HEK293 (cell line): ENCODE measurements at regions not wholly inside any gene's neighbourhood (a gene's known extent, or its start where the extent isn't known, plus 50 kb on each side); places are given as distances from the start of the nearest gene placed in this dataset.
"Not testable (repeated sequence)": the region's sequence is repeated elsewhere in the genome, so short reads cannot be mapped to it uniquely, and the experiment has no call there.

Experiments used
- CTCF ChIA-PET: fragments of 350-600 bp; formaldehyde crosslinking; extraction: SDS; loops from one replicate; lab custom pipeline; 2021; ENCODE audit warnings: antibody characterized with exemption; lab: Yijun Ruan, JAX
- POLR2A ChIA-PET: fragments of 300-600 bp; formaldehyde crosslinking; extraction: SDS; loops from one replicate; lab custom pipeline; 2020; ENCODE audit warnings: antibody characterized with exemption, inconsistent platforms; lab: Yijun Ruan, JAX
- H3K27ac ChIP-seq: fragments of 200-500 bp; sonication (Bioruptor generic); 2 replicates; pipeline ENCODE4 v1.5.1; 2014; ENCODE audit warnings: low read depth, low read length, control low read depth, inconsistent platforms; ENCODE audit errors: extremely low read depth
- H3K36me3 ChIP-seq, 2 experiments: fragments of 200-500 bp in 1 of 2; sonication (Bioruptor generic) in 1 of 2; 1 replicate in 1 of 2; 2 replicates in 1 of 2; pipeline ENCODE4 v1.5.1; 2014 to 2017; ENCODE audit warnings: inconsistent platforms in 2 of 2, low read length in 2 of 2; ENCODE audit not compliant: control insufficient read depth in 2 of 2, insufficient read depth in 1 of 2
- H3K4me1 ChIP-seq: fragments of 200-500 bp; sonication (Bioruptor generic); 2 replicates; pipeline ENCODE4 v1.5.1; 2014; ENCODE audit warnings: mild to moderate bottlenecking, low read length, inconsistent platforms; ENCODE audit not compliant: control insufficient read depth, insufficient read depth
- H3K4me3 ChIP-seq: 2 replicates; pipeline ENCODE4 v1.5.1; 2011; ENCODE audit warnings: low read depth, mild to moderate bottlenecking, control low read depth, low read length, moderate library complexity
- H3K9me3 ChIP-seq: fragments of 200-500 bp; sonication (Bioruptor generic); 2 replicates; pipeline ENCODE4 v1.5.1; 2014; ENCODE audit warnings: low read depth, low read length, inconsistent platforms; ENCODE audit not compliant: control insufficient read depth, insufficient read depth
- BCL11A ChIP-seq: fragments of 450-650 bp; formaldehyde crosslinking; IDR thresholded peaks from 2 replicates; pipeline ENCODE4 v1.5.1; 2016; ENCODE audit warnings: low read depth, missing biosample characterization, missing genetic modification characterization
- HOXD13 ChIP-seq: sonication (generic); formaldehyde crosslinking; IDR thresholded peaks from 2 replicates; pipeline ENCODE4 v1.8.0; 2022; ENCODE audit warnings: missing genetic modification reagents, borderline replicate concordance
- INSM2 ChIP-seq: fragments of 450-650 bp; formaldehyde crosslinking; IDR thresholded peaks from 2 replicates; pipeline ENCODE4 v1.5.1; 2016; ENCODE audit warnings: missing biosample characterization, missing genetic modification characterization
- KLF1 ChIP-seq: fragments of 450-650 bp; formaldehyde crosslinking; IDR thresholded peaks from 2 replicates; pipeline ENCODE4 v1.5.1; 2016; ENCODE audit warnings: missing biosample characterization, missing genetic modification characterization
- KLF10 ChIP-seq: fragments of 450-650 bp; IDR thresholded peaks from 2 replicates; pipeline ENCODE4 v1.5.1; 2018; ENCODE audit warnings: missing biosample characterization, mild to moderate bottlenecking, missing genetic modification characterization
- MEIS1 ChIP-seq: sonication (generic); formaldehyde crosslinking; IDR thresholded peaks from 2 replicates; pipeline ENCODE4 v1.8.1; 2022; ENCODE audit warnings: missing genetic modification reagents, mild to moderate bottlenecking, borderline replicate concordance
- PRDM1 ChIP-seq: fragments of 450-650 bp; formaldehyde crosslinking; IDR thresholded peaks from 2 replicates; pipeline ENCODE4; 2016; ENCODE audit warnings: missing biosample characterization, missing genetic modification characterization
- PRDM4 ChIP-seq: fragments of 450-650 bp; formaldehyde crosslinking; IDR thresholded peaks from 2 replicates; pipeline ENCODE4 v1.5.1; 2017; ENCODE audit warnings: missing biosample characterization, missing genetic modification characterization
- SP3 ChIP-seq: fragments of 450-650 bp; formaldehyde crosslinking; IDR thresholded peaks from 2 replicates; pipeline ENCODE4 v1.5.1; 2016; ENCODE audit warnings: missing biosample characterization, missing genetic modification characterization
- ZBTB17 ChIP-seq: fragments of 450-650 bp; formaldehyde crosslinking; IDR thresholded peaks from 2 replicates; pipeline ENCODE4 v1.5.1; 2016; ENCODE audit warnings: missing biosample characterization, missing genetic modification characterization
- ZBTB20 ChIP-seq: fragments of 450-650 bp; formaldehyde crosslinking; IDR thresholded peaks from 2 replicates; pipeline ENCODE4 v1.5.1; 2016; ENCODE audit warnings: missing biosample characterization, missing genetic modification characterization
- ZBTB21 ChIP-seq: fragments of 450-650 bp; formaldehyde crosslinking; IDR thresholded peaks from 2 replicates; pipeline ENCODE4 v1.5.1; 2017; ENCODE audit warnings: missing biosample characterization, missing genetic modification characterization
- ZBTB7A ChIP-seq: fragments of 450-650 bp; formaldehyde crosslinking; IDR thresholded peaks from 2 replicates; pipeline ENCODE4 v1.5.1; 2016; ENCODE audit warnings: low read depth, missing biosample characterization, missing genetic modification characterization
- ZIC2 ChIP-seq: fragments of 450-650 bp; formaldehyde crosslinking; IDR thresholded peaks from 2 replicates; pipeline ENCODE4 v1.5.1; 2016; ENCODE audit warnings: missing biosample characterization, missing genetic modification characterization
- ZNF16 ChIP-seq: fragments of 450-650 bp; formaldehyde crosslinking; IDR thresholded peaks from 2 replicates; pipeline ENCODE4 v1.5.1; 2016; ENCODE audit warnings: low read depth, missing biosample characterization, missing genetic modification characterization
- ZNF211 ChIP-seq: fragments of 450-650 bp; formaldehyde crosslinking; IDR thresholded peaks from 2 replicates; pipeline ENCODE4 v1.5.1; 2016; ENCODE audit warnings: low read depth, missing biosample characterization, missing genetic modification characterization
- ZNF223 ChIP-seq: fragments of 450-650 bp; formaldehyde crosslinking; IDR thresholded peaks from 2 replicates; pipeline ENCODE4 v1.5.1; 2016; ENCODE audit warnings: missing biosample characterization, missing genetic modification characterization
- ZNF362 ChIP-seq: fragments of 450-650 bp; formaldehyde crosslinking; IDR thresholded peaks from 2 replicates; pipeline ENCODE4 v1.5.1; 2016; ENCODE audit warnings: missing biosample characterization, missing genetic modification characterization
- ZNF404 ChIP-seq: fragments of 450-650 bp; formaldehyde crosslinking; IDR thresholded peaks from 2 replicates; pipeline ENCODE4 v1.5.1; 2017; ENCODE audit warnings: missing biosample characterization, missing genetic modification characterization
- ZNF48 ChIP-seq: fragments of 450-650 bp; formaldehyde crosslinking; IDR thresholded peaks from 2 replicates; pipeline ENCODE4 v1.5.1; 2016; ENCODE audit warnings: missing biosample characterization, missing genetic modification characterization
- ZNF555 ChIP-seq: fragments of 450-650 bp; formaldehyde crosslinking; conservative IDR thresholded peaks from 2 replicates; pipeline ENCODE4 v1.5.1; 2017; ENCODE audit warnings: missing biosample characterization, mild to moderate bottlenecking, missing genetic modification characterization, inconsistent platforms
- ZNF664 ChIP-seq: fragments of 450-650 bp; formaldehyde crosslinking; IDR thresholded peaks from 2 replicates; pipeline ENCODE4 v1.5.1; 2016; ENCODE audit warnings: missing biosample characterization, missing genetic modification characterization
- ZNF692 ChIP-seq: fragments of 450-650 bp; formaldehyde crosslinking; IDR thresholded peaks from 2 replicates; pipeline ENCODE4 v1.5.1; 2016; ENCODE audit warnings: missing biosample characterization, missing genetic modification characterization

- H3K36me3 ChIP-seq = no peaks in the 10 kb centered on the region
- H3K4me1 ChIP-seq = no peaks in the 10 kb centered on the region
- ChIA-PET CTCF (interaction anchor here (0.7 to 0.9 kb wide), 2 partner anchors 13 to 35 kb away, joined by 3 read pairs; no protein-coding TSS in a partner anchor), POLR2A (no interaction called here)
- no peak overlapping the region for H3K27ac ChIP-seq
- no peaks in the 10 kb centered on the region for H3K9me3 ChIP-seq
- H3K4me3 ChIP-seq = no peak overlapping the region
- no peak for TF ChIP-seq ZNF555 (tag by site-specific recombination)
- no peak for TF ChIP-seq PRDM4 (tag by site-specific recombination)
- no peak for TF ChIP-seq ZNF362 (tag by site-specific recombination)
- no peak for TF ChIP-seq ZNF664 (tag by site-specific recombination)
- TF ChIP-seq PRDM1 (tag by site-specific recombination) = no peak
Measured at GRCh38 chr6:27040244-27041042, 207.1 kb upstream of the PRSS16 start.

- Histone ChIP-seq H3K9me3 (no peaks in the 10 kb centered on the region), H3K27ac (no peak overlapping the region), H3K4me1 (no peaks in the 10 kb centered on the region), H3K4me3 (no peak overlapping the region), H3K36me3 (no peaks in the 10 kb centered on the region)
- TF ChIP-seq ZBTB20 (tag by site-specific recombination) (no peak), ZNF404 (tag by site-specific recombination) (no peak), INSM2 (tag by site-specific recombination) (no peak), ZNF211 (tag by site-specific recombination) (no peak), MEIS1 (no peak), BCL11A (no peak), ZIC2 (tag by site-specific recombination) (no peak), ZNF16 (tag by site-specific recombination) (no peak), ZNF223 (tag by site-specific recombination) (no peak), ZNF692 (tag by site-specific recombination) (no peak), ZBTB7A (tag by site-specific recombination) (no peak), ZNF362 (tag by site-specific recombination) (no peak), KLF10 (no peak), HOXD13 (CRISPR knock-in tag) (no peak), KLF1 (tag by site-specific recombination) (no peak), ZBTB21 (tag by site-specific recombination) (no peak), ZNF48 (tag by site-specific recombination) (no peak), SP3 (tag by site-specific recombination) (no peak), ZBTB17 (no peak)
- ChIA-PET CTCF (interaction anchor here (0.6 to 1.1 kb wide), 2 partner anchors 13 to 448 kb away, joined by 3 to 6 read pairs; no protein-coding TSS in a partner anchor), POLR2A (no interaction called here)
Measured at GRCh38 chr6:27043244-27043643, 204.3 kb upstream of the PRSS16 start.

- CTCF ChIA-PET = interaction anchor here (0.6 kb wide), 1 partner anchor 68 kb away, joined by 6 read pairs; no protein-coding TSS in a partner anchor
- H3K36me3 ChIP-seq, POLR2A ChIA-PET, H3K27ac ChIP-seq, H3K9me3 ChIP-seq, H3K4me1 ChIP-seq, H3K4me3 ChIP-seq: not testable (repeated sequence)
Measured at GRCh38 chr6:27045131-27045530, 202.4 kb upstream of the PRSS16 start.
